Activated CD4-positive, alpha-beta T cell treated with anti-CD3 and anti-CD28 coated beads, Interleukin-2, Interleukin-6, amounts not matched to agents 100 ng/mL and 50 ng/mL, durations not matched to agents 16 hours and 8 hours (primary cell): ENCODE measurements at regions not wholly inside any gene's neighbourhood (a gene's known extent, or its start where the extent isn't known, plus 50 kb on each side); places are given as distances from the start of the nearest gene placed in this dataset.
"Not testable (repeated sequence)": the region's sequence is repeated elsewhere in the genome, so short reads cannot be mapped to it uniquely, and the experiment has no call there.

Source experiments
- DNase-seq: peaks from one replicate; pipeline ENCODE4 v3.0.0-alpha.2; 2020

DNA sequence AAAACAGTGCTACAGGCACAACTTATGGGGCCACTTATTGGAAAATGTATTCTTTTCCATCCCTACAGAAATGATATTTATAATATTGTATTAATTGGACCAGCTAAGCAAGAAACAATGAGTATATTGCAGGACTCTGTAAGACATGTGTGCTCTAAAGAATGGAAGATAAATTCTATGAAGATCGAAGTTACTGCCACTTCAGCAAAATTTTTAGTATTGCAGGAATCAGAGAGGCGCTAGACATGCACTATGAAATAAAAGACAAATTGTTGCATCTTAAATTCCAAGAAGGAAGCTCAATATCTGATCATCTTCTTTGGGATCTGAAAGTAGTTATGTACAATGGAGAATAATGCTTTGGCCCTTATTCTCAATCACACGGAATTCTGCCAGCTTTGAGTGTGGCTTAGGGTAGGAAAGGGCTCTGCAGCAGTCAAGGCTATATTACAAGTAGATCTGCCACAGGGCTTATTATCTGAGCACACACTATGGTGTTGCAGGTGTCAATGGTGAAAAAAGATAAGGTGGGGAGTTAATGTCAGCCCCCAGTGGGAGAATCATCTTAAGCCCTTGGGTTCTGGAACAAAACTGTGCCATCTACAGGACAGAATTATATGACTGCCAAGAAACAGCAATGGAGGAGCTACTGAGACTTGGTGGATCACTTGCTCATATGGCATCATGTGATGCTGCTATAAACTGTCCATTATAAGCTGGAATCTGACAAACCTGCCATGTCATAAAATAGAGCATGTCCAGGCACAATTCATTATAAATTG lies 334.0 kb upstream of the NDST3 start:
- DNase-seq = peak; percentile 7

DNA sequence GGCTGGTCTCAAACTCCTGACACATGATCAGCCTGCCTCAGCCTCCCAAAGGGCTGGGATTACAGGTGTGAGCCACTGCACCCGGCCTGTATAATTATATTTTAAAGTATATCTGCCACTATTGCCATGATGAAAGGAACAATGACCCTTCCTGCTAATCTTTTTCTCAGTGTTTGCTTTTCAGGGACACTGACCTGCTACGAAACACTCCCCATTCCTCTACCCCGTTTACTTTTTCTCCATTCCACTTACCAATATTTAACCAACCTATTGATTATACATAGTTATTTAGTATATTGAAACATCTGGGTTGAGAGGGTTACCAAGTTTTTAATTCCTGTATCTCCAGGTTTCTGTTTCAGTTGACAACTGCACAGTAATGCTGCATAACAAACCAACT lies 331.9 kb upstream of the NDST3 start:
- no peak for DNase-seq

DNA sequence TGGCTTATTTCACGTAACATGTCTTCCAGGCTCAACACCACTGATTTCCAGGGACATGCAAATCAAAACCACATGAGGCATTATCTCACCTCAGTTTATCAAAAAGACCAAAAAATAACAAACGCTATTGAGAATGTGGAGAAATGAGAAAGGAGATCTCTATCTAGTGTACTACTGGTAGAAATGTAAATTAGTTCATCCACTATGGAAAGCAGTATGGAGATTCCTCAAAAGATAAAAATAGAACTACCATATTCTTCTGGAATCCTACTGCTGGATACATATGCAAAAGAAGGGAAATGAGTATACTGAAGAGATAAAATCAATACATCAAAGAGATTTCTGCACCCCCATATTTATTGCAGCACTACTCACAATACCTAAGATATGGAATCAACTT lies 329.6 kb upstream of the NDST3 start:
- no peak for DNase-seq

- DNase-seq = no peak
These were observed 293.6 kb upstream of the NDST3 start for GRCh38 chr4:117740736-117741135.

GRCh38 chr4:117745379-117745778 lies 288.9 kb upstream of the NDST3 start:
- not testable (repeated sequence) for DNase-seq

DNA sequence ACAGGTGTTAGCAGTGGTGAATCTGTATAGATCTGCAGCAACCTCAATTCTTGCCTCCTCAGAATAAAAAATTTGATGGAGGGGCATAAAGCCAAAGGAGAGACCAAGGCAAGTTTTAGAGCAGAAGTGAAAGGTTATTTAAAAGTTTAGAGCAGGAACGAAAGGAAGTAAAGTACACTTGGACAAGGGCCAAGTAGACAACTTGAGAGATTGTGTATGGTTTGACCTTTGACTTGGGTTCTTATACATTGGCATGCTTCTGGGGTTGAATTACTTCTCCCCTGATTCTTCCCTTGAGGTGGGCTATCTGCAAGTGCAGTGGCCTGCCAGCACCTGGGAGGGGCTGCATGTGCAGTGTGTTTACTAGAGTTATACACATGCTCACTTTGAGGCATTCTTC lies 278.8 kb upstream of the NDST3 start:
- no peak for DNase-seq

DNA sequence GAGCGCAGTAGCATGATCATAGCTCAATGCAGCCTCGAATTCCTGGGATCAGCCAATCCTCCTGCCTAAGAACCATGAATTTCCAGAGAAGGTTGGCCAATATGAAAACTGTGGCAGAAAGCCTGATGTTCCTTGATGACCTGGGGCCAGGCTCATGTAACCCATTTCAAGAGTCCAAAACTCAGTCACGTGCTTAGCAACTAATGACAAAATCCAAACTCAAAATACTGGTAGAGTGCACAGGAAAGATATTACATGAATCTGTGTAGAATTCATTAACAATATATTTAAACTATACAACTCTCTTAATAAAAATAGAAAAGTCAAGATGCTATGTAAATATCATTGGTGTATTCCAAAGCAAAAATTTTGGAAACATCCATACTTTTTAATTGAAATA lies 265.7 kb upstream of the NDST3 start:
- no peak for DNase-seq

DNA sequence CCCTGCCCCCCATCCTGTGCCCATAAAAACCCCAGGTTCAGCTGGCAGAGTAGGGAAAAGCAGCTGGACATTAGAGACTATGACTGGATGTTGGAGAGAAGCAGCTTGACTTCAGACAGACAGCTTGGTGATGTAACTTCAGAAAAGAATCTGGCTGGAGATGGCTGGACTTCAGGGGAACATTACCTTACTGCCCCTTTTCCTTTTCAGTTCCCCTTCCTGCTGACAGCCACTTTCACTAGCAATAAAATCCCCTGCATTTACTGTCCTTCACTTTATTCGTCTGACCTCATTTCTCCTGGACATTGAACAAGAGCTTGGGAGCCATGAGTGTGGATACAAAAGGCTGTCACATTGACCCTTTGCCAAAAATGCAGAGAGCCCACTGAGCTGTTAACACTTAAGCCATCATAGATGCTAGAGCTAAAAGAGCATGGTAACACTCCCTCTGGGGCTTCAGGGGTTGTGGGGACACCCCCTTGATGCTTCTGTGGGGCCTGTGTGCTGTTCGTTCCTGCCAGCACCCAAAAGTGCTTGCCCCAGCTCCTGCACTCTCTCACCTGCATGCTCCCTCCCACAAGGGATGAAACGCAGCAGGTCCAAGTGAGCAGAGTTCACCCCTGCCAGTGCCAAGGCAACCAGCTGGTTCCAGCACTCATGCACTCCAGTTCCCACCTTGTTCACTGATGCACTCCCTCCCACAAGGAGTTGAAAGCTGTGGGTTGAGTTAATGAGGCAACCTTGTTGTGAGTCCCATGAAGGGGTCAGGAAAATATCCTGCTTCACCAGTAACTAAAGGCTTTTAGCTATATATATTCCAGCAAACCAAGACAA lies 263.8 kb upstream of the NDST3 start:
- no peak for DNase-seq

- DNase-seq = no peak
These were observed 262.5 kb upstream of the NDST3 start for GRCh38 chr4:117771647-117772337.

GRCh38 chr4:117773064-117773936 lies 261.0 kb upstream of the NDST3 start:
- no peak for DNase-seq

GRCh38 chr4:117777721-117778120 lies 256.6 kb upstream of the NDST3 start:
- DNase-seq = no peak

DNA sequence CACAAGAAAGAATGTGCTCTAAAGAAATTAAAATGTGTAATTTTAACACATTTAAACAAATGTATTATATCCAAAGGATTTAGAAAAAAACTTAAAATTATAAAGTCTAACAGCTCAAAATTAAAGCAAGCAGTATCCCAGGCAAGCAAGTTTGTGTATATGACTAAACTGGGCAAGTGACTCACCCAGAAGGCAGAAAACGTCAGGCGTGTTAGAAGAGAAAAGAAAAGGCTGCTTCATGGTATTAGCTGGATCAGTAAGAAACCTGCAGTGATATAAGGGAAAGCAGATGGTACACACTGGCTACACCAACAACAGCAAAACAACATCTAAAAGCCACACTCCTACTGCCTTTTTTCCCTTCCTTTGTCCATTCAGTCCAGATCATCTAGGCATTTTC lies 250.6 kb upstream of the NDST3 start:
- DNase-seq = no peak

DNA sequence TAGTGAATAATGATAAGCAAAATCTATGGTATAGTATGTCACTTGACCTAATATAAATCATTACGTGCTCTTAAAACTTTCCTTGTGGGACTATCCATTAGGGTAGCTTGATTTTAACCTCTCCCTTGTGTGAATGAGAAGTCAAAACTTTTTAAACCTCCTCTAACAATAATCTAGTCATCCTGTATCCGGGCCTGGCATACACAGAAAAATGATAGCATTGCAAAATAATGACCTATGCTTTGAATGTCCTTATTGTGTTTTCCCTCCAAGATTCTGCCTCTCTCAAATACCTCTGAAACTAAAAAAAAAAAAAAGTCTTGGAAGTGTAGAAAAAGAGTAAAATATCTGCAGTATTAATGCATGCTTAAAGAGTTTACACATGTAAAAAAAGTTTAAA lies 250.0 kb upstream of the NDST3 start:
- no peak for DNase-seq

GRCh38 chr4:117786566-117786965 lies 247.7 kb upstream of the NDST3 start:
- DNase-seq = no peak

DNA sequence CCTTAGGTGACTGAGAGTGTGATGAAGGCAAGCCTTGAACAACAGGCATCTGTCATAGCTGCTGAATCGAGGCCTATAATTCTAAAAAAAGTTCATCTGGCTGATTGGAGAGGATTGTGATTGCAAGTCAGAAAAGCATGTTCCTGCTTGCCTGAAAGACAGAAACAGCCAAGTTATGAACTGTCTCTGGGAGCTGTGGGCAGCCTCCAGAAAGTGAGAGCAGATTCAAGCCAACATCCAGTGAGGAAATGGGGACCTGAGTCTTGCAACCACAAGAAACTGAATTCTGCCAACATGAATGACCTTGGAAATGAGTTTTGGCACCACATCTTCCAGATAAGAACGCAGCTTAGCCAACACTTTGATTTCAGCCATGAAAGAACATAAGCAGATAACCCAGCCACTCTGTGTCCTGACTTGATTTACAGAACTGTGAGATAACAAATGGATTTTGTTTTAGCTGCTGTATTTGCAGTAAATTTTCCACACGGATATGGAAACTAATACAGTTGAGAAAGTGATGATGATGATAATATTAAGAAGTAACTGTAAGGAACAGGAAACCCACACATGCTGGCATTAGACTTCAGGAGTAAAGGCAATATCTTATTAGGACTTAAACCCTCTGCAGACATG lies 240.3 kb upstream of the NDST3 start:
- no peak for DNase-seq

GRCh38 chr4:117796677-117797076 lies 237.6 kb upstream of the NDST3 start:
- no peak for DNase-seq

DNA sequence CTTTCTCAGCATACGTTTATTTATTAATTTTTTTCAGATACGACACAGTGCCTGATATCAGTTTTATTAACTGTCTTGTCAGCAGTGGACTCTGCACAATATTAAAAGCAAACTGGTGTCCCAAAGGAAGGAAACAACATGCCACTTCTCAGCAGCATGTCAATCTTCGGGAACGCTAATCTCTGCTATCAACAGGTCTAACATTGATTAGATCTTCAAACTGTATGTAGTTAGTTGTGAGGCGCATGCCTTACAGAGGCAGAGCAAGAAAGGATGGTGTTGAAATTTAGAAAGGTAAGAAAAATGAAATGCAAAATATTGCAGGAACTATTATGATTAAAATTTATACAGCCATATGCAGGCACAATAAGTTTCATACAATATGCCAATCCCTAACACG lies 233.7 kb upstream of the NDST3 start:
- DNase-seq = no peak

- DNase-seq = no peak
These were observed 232.5 kb upstream of the NDST3 start for GRCh38 chr4:117801756-117802155.

DNA sequence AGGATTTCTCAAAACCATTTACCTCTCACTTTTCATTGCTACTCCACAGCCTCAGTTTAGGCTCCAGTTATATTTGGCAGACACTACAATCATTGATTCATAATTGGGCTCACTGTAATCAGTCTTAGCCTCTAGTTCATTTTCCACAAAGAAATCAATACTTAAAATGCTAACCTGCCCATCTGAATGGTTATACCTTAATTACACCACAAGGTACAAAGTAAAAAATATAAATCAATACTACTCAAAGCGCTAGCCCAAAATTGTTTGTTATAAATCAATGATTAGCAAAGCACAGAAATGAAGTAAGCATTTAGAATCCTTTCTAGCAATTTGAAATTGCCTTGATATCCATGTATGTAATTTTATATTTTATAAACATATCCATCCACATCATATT lies 222.6 kb upstream of the NDST3 start:
- DNase-seq = no peak

GRCh38 chr4:117814277-117815246 lies 219.7 kb upstream of the NDST3 start:
- no peak for DNase-seq

DNA sequence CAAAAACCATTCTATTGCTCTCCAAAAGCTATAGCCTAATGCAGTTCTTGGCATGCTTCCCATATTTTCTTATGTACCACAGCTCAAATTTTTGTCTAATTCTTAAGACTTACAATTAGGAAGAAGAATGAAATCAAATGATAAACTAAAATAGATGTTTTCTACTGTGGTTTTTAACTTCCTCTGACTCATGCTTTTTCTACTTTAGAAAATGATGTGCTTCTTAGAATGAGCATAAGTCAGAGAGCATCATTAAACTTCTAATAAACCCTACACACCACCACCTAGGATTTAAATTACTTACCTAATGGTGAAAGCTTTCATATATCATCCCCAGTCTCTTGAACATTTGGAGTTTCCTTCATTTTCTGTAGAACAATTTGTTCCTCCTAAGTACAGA lies 217.0 kb upstream of the NDST3 start:
- no peak for DNase-seq
